HG03354 (cell line): ENCODE measurements at regions not wholly inside any gene's neighbourhood (a gene's known extent, or its start where the extent isn't known, plus 50 kb on each side); places are given as distances from the start of the nearest gene placed in this dataset.

Source experiments
- ATAC-seq: cut with Tn5 transposase; IDR thresholded peaks from one replicate; pipeline ENCODE4 v1.9.1; 2021; ENCODE audit warnings: mild to moderate bottlenecking; ENCODE audit not compliant: unreplicated experiment, poor library complexity, severe bottlenecking

DNA sequence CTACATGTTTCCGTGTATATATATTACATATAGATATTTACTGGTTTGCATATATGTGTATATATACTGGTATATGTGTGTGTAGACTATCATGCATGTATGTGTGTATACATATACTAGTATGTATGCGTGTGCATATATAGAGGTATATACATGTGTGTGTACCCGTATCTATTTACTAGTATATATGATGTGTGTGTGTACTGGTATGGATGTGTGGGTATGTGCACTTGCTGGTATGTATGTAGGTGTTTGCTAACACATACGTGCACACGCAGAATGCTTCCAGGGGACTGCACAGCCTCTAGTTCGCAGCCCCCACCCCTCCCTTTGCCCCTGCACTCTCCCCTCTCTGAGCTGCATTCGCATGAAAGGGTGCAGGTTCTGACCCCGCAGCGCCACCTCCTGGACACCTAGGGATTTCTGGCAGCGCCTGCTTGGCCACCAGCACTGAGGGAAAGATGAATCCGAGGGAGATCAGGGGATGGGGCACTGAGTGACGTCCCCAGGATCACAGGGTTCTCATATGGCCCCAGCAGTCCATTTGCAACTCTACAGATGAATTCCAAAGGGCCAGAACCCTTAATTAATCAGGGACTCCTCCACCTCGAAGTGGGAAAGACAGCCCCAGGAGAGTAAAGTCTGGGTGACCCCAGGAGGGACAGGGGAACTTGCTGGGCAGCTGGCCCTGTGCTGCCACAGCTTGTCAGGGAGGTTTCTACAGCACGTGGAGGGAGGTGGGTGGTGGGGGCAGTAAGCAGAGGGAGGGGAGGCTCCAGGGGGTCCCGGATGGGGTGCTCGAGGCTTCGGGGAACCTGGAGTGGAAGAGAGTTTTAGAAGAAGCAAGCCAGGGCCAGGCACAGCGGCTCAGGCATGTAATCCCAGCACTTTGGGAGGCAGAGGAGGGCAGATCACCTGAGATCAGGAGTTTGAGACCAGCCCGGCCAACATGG lies 66.8 kb upstream of the ASAP2 start:
- ATAC-seq, result no peak

DNA sequence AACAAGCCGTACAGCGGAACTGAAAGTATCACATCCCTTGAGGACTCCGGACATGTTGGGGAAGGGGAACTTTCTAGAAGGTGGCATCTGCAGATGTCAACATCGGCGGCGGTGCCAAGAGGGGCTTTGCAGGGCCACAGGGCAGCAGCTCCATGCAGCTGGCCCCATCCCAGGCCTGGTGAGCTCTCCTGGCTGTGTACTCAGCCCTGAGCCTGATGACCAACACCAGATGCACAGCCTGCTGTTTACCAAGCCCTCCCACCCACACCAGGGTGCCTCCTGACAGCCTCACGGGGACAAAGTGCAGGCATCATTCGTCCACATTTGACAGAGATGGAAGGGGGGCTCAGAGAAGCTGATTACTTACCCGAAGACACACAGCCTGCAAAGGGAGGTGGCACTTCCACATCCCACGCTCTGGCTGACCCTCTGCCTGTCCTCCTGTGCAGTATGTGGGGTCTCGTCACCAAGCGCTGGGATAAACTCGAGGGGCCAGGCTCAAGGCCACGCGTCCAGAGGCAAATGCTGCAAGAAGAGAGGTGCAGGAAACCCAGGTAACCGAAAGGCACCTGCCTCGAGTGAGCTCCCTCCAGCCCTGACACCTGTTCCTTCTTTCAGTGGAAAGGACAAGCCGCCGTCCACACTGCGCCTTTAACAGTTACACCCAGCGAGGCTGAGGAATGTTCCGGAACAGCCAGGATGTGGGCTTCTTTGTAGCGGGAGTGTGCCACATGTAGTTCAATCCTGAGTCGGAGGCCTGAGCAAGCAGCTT lies 69.0 kb upstream of the ASAP2 start:
- ATAC-seq, result no peak

DNA sequence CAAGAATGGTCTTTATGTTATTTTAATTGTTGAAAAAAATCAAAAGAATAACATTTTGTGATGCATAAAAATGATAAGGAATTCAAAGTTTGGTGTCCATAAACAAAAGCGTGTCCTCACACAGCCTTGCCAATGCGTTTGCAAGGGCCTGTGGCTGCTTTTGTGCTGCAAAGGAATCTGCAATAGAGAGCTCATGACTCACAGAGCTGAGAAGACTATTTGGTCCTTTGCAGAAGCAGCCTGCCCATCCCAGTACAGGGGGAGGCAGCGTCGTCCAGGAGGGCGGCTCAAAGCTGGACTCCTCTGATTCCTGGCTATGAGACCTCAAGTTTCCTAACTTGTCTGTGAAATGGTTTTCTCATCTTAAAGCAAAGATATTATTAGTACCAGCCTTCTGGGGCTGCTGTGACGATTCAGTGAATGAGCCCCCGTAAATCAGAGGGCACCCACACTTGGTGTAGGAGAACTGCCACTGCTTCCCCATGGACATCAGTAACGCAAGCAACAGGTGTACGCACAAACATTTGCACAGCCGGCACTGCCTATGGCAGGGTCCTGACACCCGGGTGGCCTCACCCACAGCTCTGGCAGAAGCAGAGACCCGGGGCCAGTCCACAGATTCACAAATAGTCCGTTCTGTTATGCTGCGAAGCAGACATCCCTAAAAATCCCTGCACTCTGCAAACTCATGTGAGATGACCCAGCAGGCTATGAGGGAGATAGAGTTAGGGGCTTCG lies 70.6 kb upstream of the ASAP2 start:
- no peak for ATAC-seq

DNA sequence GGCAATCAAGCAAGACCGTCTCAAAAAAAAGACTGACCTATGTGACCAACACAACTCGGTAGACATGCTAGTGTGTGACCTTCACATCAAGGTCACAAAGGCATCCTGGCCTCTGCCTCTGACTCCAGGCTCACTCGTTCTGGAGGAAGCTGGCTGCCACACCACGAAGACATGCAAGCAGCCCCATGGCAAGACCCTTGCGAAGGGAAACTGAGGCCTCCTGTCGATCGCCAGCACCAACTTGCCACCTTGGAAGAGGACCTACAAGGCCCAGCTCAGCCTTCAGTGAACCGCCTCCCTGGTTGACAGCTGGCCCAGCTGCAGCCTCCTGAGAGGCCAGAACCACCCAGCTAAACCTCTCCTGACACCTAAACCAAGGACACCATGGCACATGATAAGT lies 79.3 kb upstream of the ASAP2 start:
- ATAC-seq, result no peak

- no peak for ATAC-seq
These were observed 80.1 kb upstream of the ASAP2 start for GRCh38 chr2:9126540-9126939.

GRCh38 chr2:9124231-9124741 lies 82.3 kb upstream of the ASAP2 start:
- no peak for ATAC-seq

- no peak for ATAC-seq
These were observed 83.5 kb upstream of the ASAP2 start for GRCh38 chr2:9123069-9123468.

DNA sequence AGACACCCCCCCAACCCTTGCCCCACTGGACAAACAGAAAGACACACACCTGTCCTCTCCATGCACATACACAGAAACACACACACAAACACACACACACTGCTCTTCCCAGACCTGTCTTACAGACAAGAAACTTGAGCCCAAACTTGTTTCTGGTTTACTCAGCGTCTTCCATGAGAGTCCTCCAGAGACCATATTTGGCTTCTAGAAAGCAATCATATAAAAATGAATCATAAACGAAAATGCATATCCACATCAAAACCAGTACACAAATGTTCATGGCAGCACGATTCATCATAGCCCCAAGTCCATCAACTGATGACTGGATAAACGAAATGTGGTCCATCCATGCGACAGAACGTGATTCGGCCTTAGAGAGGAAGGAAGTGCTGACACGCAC lies 84.2 kb upstream of the ASAP2 start:
- no peak for ATAC-seq

- no peak for ATAC-seq
These were observed 88.1 kb upstream of the ASAP2 start for GRCh38 chr2:9118383-9118960.

GRCh38 chr2:9115229-9115628 lies 91.4 kb upstream of the ASAP2 start:
- no peak for ATAC-seq

GRCh38 chr2:9114458-9114857 lies 92.2 kb upstream of the ASAP2 start:
- ATAC-seq, result no peak

DNA sequence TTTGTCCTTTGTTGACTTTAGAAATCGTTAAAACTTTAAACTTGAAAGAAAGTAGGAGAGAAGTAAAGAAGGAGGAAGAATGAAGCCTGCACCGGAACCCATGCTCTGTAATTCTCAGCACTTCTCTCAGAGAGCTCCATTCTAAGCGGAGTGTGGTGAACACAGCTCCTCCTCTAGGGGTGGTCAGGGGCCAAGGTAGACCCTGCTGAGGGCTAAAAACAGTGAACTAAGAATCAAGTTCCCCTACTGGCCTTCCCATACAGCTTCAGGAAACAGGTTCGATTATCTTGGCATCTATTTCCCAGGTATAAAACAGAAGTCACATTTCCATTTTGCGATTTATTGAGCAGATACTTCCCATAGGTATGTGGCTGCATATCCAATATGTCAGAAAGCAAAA lies 92.7 kb upstream of the ASAP2 start:
- ATAC-seq, result no peak

DNA sequence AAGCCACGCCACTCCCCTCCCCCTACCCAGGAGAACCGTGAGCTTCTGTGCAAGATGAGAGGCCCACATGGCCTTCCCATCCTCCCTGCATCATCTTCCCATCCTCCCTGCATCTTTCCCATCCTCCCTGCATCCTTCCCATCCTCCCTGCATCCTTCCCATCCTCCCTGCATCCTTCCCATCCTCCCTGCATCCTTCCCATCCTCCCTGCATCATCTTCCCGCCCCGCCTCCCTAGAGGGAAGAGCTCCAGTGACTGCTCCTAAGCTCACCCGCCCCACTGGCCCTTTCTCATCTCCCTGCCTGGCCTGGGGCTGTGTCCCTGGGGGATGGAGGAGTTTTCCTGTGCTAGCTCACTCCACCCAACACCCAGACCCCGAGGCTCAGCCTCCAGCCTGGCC lies 93.3 kb upstream of the ASAP2 start:
- ATAC-seq, result no peak

DNA sequence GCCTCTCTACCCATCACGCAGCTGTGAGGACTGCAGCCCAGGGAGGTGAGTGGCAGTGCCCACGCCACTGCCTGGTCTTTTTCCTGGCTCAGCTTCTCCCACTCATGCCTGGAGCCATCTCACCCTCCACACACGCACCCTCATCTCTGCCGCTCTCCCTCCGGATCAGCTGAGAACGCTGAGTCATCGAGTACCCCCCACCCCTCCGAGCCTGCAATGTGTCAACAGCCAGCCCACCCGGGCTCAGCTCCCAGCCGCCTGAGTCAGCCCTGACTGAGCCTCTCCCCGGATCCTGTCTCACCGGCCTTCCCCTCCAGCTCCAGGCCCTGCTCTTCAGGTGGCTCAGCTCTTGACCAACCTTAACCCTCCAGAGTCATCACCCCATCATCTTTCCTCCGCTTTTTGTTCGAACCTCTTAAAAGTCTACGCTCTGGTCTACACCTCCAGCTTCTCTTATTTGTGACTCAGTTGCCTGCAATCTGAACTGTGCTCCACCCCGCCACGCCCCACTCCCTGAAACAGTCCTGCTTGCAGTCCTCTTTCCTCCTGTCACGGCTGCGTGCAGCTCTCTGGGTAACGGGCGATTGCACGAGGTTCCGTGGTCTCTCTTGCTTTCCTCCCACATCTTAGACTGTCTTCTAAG lies 94.4 kb upstream of the ASAP2 start:
- no peak for ATAC-seq

DNA sequence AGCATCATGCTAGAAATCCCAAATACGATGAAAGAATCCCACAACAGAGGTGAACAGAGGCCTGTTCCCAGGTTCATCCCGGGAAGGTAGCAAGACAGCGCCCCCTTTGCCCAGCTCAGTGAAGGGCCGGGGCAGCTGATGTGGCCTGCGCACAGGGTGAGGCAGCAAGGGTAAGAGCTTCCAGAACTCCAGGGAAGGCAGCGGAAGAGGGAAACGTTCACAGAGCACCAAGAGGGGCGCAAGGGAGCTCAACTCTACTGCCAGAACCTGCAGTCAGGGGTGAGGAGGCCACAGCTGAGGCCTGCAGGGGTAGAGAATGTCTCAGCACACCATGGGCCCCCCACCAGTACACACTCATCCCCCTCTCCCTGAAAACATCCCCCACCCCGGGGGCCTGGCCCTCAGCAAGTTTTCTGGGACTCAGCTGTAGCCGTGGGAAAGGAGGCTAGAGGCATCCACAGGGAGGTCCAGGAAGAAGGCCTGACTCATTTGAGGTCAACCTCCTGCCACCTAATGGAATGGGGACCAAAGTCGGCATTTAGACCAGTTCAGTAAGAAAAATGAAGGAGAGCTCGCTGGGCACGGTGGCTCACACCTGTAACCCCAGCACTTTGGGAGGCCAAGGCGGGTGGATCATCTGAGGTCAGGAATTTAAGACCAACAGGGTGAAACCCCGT lies 95.6 kb upstream of the ASAP2 start:
- no peak for ATAC-seq

DNA sequence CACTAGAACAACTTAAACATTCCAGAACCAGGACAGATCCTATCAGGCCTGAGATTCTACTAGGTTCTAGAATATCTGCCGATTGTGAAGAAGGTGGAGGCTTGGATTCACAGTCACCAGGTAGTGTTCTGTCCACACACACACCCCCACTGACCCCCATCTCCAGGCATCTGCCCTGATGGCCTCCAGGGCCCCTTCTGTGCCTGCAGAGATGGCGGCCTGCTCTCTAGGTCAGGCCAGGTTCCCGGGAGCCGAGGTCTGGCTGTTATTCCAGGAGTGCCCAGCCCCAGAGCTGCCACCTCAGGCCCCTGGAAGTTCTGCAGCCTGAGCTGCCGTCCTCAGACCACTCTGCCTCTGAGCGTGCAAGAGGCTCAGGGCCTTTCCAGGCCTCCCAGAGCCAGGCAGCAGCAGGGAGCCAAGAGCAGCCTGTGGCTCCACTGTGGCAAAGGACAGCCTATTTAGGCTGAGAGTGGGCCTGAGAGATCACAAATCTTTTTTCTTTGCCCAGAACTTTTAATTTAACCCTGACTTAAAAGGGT lies 96.2 kb upstream of the ASAP2 start:
- no peak for ATAC-seq

DNA sequence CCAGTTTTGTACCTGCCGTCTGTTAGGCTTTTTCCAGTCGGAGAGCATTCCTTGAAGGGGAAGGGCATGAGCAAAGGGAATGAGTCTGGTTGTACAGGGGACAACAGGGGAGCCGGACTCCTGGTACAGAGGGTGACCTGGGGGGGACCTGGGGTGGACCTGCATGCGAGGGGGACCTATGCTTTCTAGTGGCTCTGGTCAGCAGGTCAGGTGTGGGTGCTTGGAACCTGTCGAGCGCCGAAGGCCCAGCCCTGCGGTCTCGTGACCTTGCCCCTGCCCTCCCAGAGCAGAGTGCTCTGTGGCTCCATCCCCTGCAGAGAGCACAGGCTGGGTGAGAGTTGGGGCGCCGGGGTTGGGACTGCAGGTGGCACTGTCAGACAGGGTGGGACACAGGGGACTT lies 96.7 kb upstream of the ASAP2 start:
- ATAC-seq, result no peak

DNA sequence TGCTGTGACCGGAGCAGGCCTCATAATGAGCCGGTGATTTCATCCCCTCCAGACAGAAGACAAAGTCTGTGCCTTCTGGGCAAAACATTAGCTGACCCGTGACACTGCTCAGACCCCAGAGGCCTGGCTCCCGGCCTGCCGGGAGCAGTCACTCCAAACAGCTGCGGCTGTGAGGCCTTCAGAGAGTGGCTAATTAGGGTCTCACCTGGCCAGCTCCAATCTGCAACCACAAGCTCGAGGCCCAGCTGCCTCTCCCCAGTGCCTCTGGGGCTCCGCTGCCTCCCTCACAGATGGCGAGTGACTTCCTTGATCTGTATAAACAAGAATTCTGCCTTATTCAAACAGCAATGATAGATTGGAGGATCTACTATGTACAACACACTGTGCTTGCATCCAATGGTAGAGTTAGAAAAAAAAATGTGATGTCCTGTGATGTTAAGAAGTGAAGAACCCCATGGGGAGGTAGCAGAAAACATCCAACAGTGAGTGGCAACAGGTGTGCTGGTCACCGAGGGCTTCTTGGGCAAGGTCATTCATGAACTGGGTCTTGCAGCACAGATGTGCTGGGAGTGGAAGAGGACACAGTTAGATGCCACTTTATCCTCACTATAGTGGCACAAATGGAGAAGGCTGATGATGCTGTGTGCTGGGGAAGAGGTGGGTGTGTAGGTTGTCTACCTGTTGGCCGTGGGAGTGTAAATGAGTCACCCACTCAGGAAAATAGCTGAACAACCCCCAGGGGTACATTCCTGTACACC lies 98.2 kb upstream of the ASAP2 start:
- no peak for ATAC-seq
